ENCODE measurements at regions not wholly inside any gene's neighbourhood (a gene's known extent, or its start where the extent isn't known, plus 50 kb on each side); places are given as distances from the start of the nearest gene placed in this dataset.

DNA sequence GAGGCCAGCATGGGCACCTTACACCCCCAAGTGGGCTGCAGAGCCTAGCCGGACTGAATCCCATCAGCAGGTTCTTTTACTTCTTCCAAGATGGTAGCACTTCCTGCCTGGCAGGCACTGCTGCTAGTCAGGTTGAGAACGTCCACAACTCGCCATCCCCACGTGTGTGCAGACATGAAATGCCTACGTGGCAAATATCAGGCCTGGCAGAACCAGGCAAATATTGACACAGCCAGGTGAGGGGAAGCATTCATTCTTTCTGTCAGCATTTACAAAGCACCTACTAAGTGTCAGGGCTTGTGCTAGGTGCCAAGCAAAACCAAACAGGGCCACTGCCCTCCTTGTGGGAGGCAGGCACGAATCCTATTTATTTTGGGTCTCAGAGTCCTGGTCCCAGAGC is 52.3 kb upstream of the SIM2 start:
- Histone ChIP-seq H3K9me1 (ENCODE audit: control insufficient read depth, extremely low read depth, insufficient read depth, low read length) (no peaks in the 10 kb centered on the region), H3K27me3 (ENCODE audit: control insufficient read depth, extremely low read depth, insufficient read depth, low read length) (peaks cover 7% of the 10 kb centered on the region), H3K79me2 (ENCODE audit: control insufficient read depth, insufficient read depth, low read length) (no peaks in the 10 kb centered on the region), H2AFZ (ENCODE audit: control insufficient read depth, low read length) (no peak overlapping the region), H3K27ac (ENCODE audit: control insufficient read depth, insufficient read depth, low read length) (no peak overlapping the region), H3K36me3 (ENCODE audit: control insufficient read depth in 2 of 2, extremely low read depth in 1 of 2, insufficient read depth in 2 of 2, low read length in 2 of 2) (no peaks in the 10 kb centered on the region), H4K20me1 (ENCODE audit: control insufficient read depth, extremely low read depth, insufficient read depth, low read length) (no peaks in the 10 kb centered on the region), H3K9me3 (ENCODE audit: control insufficient read depth, low read depth, low read length) (no peaks in the 10 kb centered on the region), H3K9ac (ENCODE audit: control insufficient read depth, extremely low read depth, insufficient read depth, low read length) (no peak overlapping the region), H3K4me2 (ENCODE audit: control insufficient read depth, extremely low read depth, insufficient read depth, low read depth, low read length) (no peak overlapping the region), H3K4me1 (ENCODE audit: control insufficient read depth, extremely low read depth, insufficient read depth, low read length) (no peaks in the 10 kb centered on the region), H3K4me3 (ENCODE audit: control insufficient read depth in 2 of 3, extremely low read depth in 1 of 3, insufficient read depth in 2 of 3, low read depth in 1 of 3, low read length in 3 of 3) (no peak overlapping the region)
- TF ChIP-seq EZH2 (IDR thresholded peaks at IDR 0.05; ENCODE audit: low read length) = no peak
- TF ChIP-seq, protein P1, sequence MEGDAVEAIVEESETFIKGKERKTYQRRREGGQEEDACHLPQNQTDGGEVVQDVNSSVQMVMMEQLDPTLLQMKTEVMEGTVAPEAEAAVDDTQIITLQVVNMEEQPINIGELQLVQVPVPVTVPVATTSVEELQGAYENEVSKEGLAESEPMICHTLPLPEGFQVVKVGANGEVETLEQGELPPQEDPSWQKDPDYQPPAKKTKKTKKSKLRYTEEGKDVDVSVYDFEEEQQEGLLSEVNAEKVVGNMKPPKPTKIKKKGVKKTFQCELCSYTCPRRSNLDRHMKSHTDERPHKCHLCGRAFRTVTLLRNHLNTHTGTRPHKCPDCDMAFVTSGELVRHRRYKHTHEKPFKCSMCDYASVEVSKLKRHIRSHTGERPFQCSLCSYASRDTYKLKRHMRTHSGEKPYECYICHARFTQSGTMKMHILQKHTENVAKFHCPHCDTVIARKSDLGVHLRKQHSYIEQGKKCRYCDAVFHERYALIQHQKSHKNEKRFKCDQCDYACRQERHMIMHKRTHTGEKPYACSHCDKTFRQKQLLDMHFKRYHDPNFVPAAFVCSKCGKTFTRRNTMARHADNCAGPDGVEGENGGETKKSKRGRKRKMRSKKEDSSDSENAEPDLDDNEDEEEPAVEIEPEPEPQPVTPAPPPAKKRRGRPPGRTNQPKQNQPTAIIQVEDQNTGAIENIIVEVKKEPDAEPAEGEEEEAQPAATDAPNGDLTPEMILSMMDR (optimal IDR thresholded peaks at IDR 0.05 in 1 of 3, IDR thresholded peaks at IDR 0.05 in 1 of 3, conservative IDR thresholded peaks at IDR 0.05 in 1 of 3; ENCODE audit: extremely low read depth in 1 of 3, insufficient read depth in 2 of 3, low read length in 3 of 3) = no peak
- DNase-seq (ENCODE audit: low read depth, low spot score) (no peak), FAIRE-seq (no peak)
- dilution Hi-C loops (cut with MboI; ENCODE audit: extremely low pct_ligation_motif_present, low sequenced_read_pairs) = no loop called here

DNA sequence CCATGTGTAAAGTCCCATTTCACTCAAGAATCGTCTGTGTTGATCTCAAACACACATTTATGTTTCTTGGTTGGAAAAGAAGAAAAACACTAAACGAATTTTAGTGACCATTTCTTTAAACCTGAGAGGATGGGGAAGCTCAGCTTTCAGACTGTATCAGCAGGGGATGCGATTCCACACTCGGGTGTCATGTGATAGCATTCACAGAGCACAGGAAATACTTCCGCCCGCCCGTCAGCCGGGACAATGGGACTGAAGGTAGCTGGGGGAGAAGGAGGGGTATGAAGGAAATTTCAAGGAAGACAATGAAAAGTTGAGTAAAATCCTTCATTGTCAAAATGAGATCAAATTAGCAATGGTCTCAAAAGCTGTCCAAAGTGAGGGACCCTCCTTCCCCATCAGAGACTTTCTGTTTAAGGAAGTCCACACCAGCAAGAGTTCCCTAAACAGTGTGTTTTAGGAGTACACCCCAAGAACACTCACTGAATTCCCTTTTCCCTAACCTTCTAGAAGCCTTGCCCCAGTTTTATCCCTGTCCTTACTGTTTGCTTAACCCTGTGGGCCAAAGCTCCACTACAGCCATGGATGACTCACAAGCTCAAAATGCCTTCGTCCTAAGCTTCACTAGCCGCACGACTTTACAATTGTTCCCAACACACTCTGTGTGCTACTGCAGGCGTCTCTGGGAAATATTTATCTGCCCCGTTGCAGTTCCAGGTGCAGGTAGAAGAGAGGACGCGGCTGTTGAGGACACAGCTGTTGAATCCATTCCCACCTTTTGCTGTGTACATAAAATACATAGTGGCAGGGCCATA is 51.4 kb upstream of the SIM2 start:
- H3K27me3 ChIP-seq (ENCODE audit: control insufficient read depth, extremely low read depth, insufficient read depth, low read length) = peaks cover 7% of the 10 kb centered on the region
- no peak for FAIRE-seq
- H3K27ac ChIP-seq (ENCODE audit: control insufficient read depth, insufficient read depth, low read length) = no peak overlapping the region
- TF ChIP-seq, protein P1 (optimal IDR thresholded peaks at IDR 0.05 in 1 of 3, IDR thresholded peaks at IDR 0.05 in 1 of 3, conservative IDR thresholded peaks at IDR 0.05 in 1 of 3; ENCODE audit: extremely low read depth in 1 of 3, insufficient read depth in 2 of 3, low read length in 3 of 3) = no peak
- dilution Hi-C loops (cut with MboI; ENCODE audit: extremely low pct_ligation_motif_present, low sequenced_read_pairs) = no loop called here
- no peaks in the 10 kb centered on the region for H3K4me1 ChIP-seq (ENCODE audit: control insufficient read depth, extremely low read depth, insufficient read depth, low read length)
- H3K9me3 ChIP-seq (ENCODE audit: control insufficient read depth, low read depth, low read length) = no peaks in the 10 kb centered on the region
- no peak overlapping the region for H3K4me2 ChIP-seq (ENCODE audit: control insufficient read depth, extremely low read depth, insufficient read depth, low read depth, low read length)
- H4K20me1 ChIP-seq (ENCODE audit: control insufficient read depth, extremely low read depth, insufficient read depth, low read length) = no peaks in the 10 kb centered on the region
- H3K36me3 ChIP-seq (ENCODE audit: control insufficient read depth in 2 of 2, extremely low read depth in 1 of 2, insufficient read depth in 2 of 2, low read length in 2 of 2) = no peaks in the 10 kb centered on the region
- no peak overlapping the region for H3K4me3 ChIP-seq (ENCODE audit: control insufficient read depth in 2 of 3, extremely low read depth in 1 of 3, insufficient read depth in 2 of 3, low read depth in 1 of 3, low read length in 3 of 3)
- H3K9ac ChIP-seq (ENCODE audit: control insufficient read depth, extremely low read depth, insufficient read depth, low read length) = no peak overlapping the region
- DNase-seq (ENCODE audit: low read depth, low spot score) = no peak
- no peaks in the 10 kb centered on the region for H3K79me2 ChIP-seq (ENCODE audit: control insufficient read depth, insufficient read depth, low read length)
- H3K9me1 ChIP-seq (ENCODE audit: control insufficient read depth, extremely low read depth, insufficient read depth, low read length) = no peaks in the 10 kb centered on the region
- H2AFZ ChIP-seq (ENCODE audit: control insufficient read depth, low read length) = no peak overlapping the region

Data from keratinocyte (primary cell).